ENCODE measurements at regions not wholly inside any gene's neighbourhood (a gene's known extent, or its start where the extent isn't known, plus 50 kb on each side); places are given as distances from the start of the nearest gene placed in this dataset.

DNA sequence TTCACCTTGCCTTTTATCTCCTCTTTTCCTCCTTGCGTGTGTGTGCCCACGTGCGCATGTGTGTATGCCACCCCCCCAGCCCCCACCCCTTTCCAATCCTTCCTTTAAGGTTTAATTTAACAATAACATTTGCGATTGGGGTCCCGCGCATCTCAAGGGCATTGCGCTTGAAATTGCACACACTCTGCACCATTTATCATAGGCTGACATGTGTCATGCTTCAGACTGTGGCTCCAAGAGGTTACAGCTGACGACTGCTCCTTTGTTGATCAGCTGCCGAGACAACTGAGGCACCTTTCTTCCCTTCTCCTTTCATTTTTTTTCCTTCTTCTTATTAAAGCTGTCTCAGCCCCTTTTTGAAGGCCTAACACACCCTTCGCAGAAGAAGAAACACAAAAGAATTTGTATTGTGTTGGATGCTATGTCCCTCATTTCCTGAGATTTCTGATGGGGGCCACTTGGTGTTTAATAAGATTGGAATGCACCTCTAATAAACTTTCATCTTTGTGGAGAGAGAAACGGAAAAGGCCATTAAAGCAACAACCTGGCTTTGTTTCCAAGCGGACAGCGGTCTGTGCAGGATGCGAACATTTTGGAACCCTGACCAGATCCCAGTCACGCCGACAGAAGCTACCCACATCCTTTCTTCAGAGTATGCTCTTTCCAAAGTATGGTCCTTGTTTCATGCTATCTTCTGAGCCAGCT, 470.1 kb downstream of the MCTP2 start:
- no peaks in the 10 kb centered on the region for H3K79me2 ChIP-seq (ENCODE audit: low read length)
- H3K4me2 ChIP-seq (ENCODE audit: low read depth, low read length) = no peak overlapping the region
- H3K9ac ChIP-seq (ENCODE audit: low read length) = no peak overlapping the region
- H3F3A ChIP-seq (ENCODE audit: insufficient read depth, low read length) = no peaks in the 10 kb centered on the region
- no peaks in the 10 kb centered on the region for H3K27me3 ChIP-seq (replicated peaks; ENCODE audit: insufficient read depth, low read length)
- H3K27ac ChIP-seq (ENCODE audit: low read length) = no peak overlapping the region
- H3K4me1 ChIP-seq (ENCODE audit: low read length) = no peaks in the 10 kb centered on the region
- H3K4me3 ChIP-seq (ENCODE audit: low read length) = no peak overlapping the region
- H2AFZ ChIP-seq (ENCODE audit: low read length) = no peak overlapping the region
- no peaks in the 10 kb centered on the region for H4K20me1 ChIP-seq (ENCODE audit: insufficient read depth, low read length)
- TF ChIP-seq, protein P1, sequence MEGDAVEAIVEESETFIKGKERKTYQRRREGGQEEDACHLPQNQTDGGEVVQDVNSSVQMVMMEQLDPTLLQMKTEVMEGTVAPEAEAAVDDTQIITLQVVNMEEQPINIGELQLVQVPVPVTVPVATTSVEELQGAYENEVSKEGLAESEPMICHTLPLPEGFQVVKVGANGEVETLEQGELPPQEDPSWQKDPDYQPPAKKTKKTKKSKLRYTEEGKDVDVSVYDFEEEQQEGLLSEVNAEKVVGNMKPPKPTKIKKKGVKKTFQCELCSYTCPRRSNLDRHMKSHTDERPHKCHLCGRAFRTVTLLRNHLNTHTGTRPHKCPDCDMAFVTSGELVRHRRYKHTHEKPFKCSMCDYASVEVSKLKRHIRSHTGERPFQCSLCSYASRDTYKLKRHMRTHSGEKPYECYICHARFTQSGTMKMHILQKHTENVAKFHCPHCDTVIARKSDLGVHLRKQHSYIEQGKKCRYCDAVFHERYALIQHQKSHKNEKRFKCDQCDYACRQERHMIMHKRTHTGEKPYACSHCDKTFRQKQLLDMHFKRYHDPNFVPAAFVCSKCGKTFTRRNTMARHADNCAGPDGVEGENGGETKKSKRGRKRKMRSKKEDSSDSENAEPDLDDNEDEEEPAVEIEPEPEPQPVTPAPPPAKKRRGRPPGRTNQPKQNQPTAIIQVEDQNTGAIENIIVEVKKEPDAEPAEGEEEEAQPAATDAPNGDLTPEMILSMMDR (IDR thresholded peaks at IDR 0.05; ENCODE audit: low read length) = no peak
- TF ChIP-seq EZH2 (optimal IDR thresholded peaks at IDR 0.05; ENCODE audit: low read depth, low read length) = no peak
- TF ChIP-seq EZH2phosphoT487 (IDR thresholded peaks at IDR 0.05; ENCODE audit: low read length) = no peak
- no peaks in the 10 kb centered on the region for H3K9me2 ChIP-seq (replicated peaks; ENCODE audit: insufficient read depth, low read length)
- H3K36me3 ChIP-seq (replicated peaks; ENCODE audit: insufficient read depth, low read length) = no peaks in the 10 kb centered on the region
- H3K9me3 ChIP-seq (replicated peaks; ENCODE audit: insufficient read depth, low read length) = no peaks in the 10 kb centered on the region
- no peak for DNase-seq

DNA sequence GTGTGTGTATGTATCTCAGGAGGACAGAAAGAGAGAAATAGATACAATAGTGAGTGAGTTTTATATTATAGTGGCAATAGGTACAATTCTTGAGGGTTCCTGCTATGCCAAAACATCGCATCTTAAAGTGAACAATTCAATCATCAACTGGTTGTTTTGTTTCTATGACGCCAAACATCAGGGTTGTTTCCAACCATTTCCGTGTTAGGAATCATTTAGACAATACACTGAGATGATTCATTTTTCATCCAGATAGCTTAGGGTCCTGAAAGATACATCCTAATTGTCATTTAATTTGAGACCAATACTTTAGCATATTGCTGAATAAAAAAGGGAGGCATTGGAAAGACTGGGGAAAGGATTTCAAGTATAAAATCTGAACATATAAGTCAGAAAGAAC, 472.2 kb downstream of the MCTP2 start:
- no peaks in the 10 kb centered on the region for H3K9me2 ChIP-seq (replicated peaks; ENCODE audit: insufficient read depth, low read length)
- no peak for DNase-seq

DNA sequence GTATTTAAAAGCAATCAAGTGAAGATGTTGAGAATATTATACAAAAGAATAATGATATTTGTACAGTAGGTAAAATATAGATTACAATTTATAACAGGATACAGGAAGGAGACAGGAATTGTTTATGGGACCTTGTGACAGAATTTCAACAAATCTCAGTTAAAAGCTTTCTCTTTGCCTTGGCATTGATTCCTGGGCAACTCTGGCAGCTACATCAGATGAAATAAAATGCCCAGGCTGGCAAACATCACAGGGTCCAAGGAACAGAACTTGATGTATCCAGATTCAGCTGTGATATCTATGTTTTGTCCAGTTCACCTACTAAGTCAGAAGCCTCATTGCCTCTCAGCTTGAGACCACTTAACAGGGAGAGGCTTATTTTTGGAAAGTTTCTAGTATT, 473.1 kb downstream of the MCTP2 start:
- H4K20me1 ChIP-seq (ENCODE audit: insufficient read depth, low read length) = no peaks in the 10 kb centered on the region
- no peaks in the 10 kb centered on the region for H3K9me3 ChIP-seq (replicated peaks; ENCODE audit: insufficient read depth, low read length)
- DNase-seq = no peak
- no peaks in the 10 kb centered on the region for H3K4me1 ChIP-seq (ENCODE audit: low read length)
- no peaks in the 10 kb centered on the region for H3F3A ChIP-seq (ENCODE audit: insufficient read depth, low read length)
- no peak overlapping the region for H3K4me2 ChIP-seq (ENCODE audit: low read depth, low read length)
- no peaks in the 10 kb centered on the region for H3K27me3 ChIP-seq (replicated peaks; ENCODE audit: insufficient read depth, low read length)
- no peaks in the 10 kb centered on the region for H3K36me3 ChIP-seq (replicated peaks; ENCODE audit: insufficient read depth, low read length)
- H3K9ac ChIP-seq (ENCODE audit: low read length) = no peak overlapping the region
- no peaks in the 10 kb centered on the region for H3K9me2 ChIP-seq (replicated peaks; ENCODE audit: insufficient read depth, low read length)
- no peak overlapping the region for H3K4me3 ChIP-seq (ENCODE audit: low read length)
- TF ChIP-seq EZH2 (optimal IDR thresholded peaks at IDR 0.05; ENCODE audit: low read depth, low read length) = no peak
- TF ChIP-seq, protein P1 (IDR thresholded peaks at IDR 0.05; ENCODE audit: low read length) = no peak
- no peak for TF ChIP-seq EZH2phosphoT487 (IDR thresholded peaks at IDR 0.05; ENCODE audit: low read length)
- no peak overlapping the region for H3K27ac ChIP-seq (ENCODE audit: low read length)
- H2AFZ ChIP-seq (ENCODE audit: low read length) = no peak overlapping the region
- no peaks in the 10 kb centered on the region for H3K79me2 ChIP-seq (ENCODE audit: low read length)

More for the DNA sequence above, 472.2 kb downstream of the MCTP2 start:
- Histone ChIP-seq H3K4me2 (ENCODE audit: low read depth, low read length) (no peak overlapping the region), H3K36me3 (replicated peaks; ENCODE audit: insufficient read depth, low read length) (no peaks in the 10 kb centered on the region), H3K27ac (ENCODE audit: low read length) (no peak overlapping the region), H3K27me3 (replicated peaks; ENCODE audit: insufficient read depth, low read length) (no peaks in the 10 kb centered on the region), H3K9ac (ENCODE audit: low read length) (no peak overlapping the region), H3K4me3 (ENCODE audit: low read length) (no peak overlapping the region), H3K79me2 (ENCODE audit: low read length) (no peaks in the 10 kb centered on the region), H3K9me3 (replicated peaks; ENCODE audit: insufficient read depth, low read length) (no peaks in the 10 kb centered on the region), H3K4me1 (ENCODE audit: low read length) (no peaks in the 10 kb centered on the region), H2AFZ (ENCODE audit: low read length) (no peak overlapping the region), H4K20me1 (ENCODE audit: insufficient read depth, low read length) (no peaks in the 10 kb centered on the region), H3F3A (ENCODE audit: insufficient read depth, low read length) (no peaks in the 10 kb centered on the region)
- TF ChIP-seq EZH2phosphoT487 (IDR thresholded peaks at IDR 0.05; ENCODE audit: low read length) (no peak), EZH2 (optimal IDR thresholded peaks at IDR 0.05; ENCODE audit: low read depth, low read length) (no peak)
- TF ChIP-seq, protein P1 (IDR thresholded peaks at IDR 0.05; ENCODE audit: low read length) = no peak

Measured in MM.1S (cell line).